HepG2 (cell line): ENCODE measurements at regions not wholly inside any gene's neighbourhood (a gene's known extent, or its start where the extent isn't known, plus 50 kb on each side); places are given as distances from the start of the nearest gene placed in this dataset.

Experiments
- ZBTB38 ChIP-seq: sonication (generic); formaldehyde crosslinking; IDR thresholded peaks from 2 replicates; pipeline ENCODE4 v1.5.1; 2020; ENCODE audit warnings: mild to moderate bottlenecking, missing genetic modification reagents
- ZNF703 ChIP-seq: sonication (generic); formaldehyde crosslinking; IDR thresholded peaks from 2 replicates; pipeline ENCODE4 v1.5.1; 2020; ENCODE audit warnings: missing genetic modification reagents, mild to moderate bottlenecking, moderate library complexity, borderline replicate concordance

GRCh38 chr4:122992057-122992456 lies 69.7 kb upstream of the NUDT6 start:
- TF ChIP-seq ZBTB38 (no peak), ZNF703 (CRISPR knock-in tag) (no peak)
